Activated CD8-positive, alpha-beta T cell treated with anti-CD3 and anti-CD28 coated beads for 36 hours (primary cell): ENCODE measurements at regions not wholly inside any gene's neighbourhood (a gene's known extent, or its start where the extent isn't known, plus 50 kb on each side); places are given as distances from the start of the nearest gene placed in this dataset.

Experiments
- ATAC-seq: fragments of 200-7000 bp; cut with Tn5 transposase; one replicate; pipeline ENCODE4 v1.10.0; 2021; ENCODE audit warnings: mild to moderate bottlenecking, moderate library complexity
- CTCF ChIA-PET: fragments of 350-600 bp; sonication (Branson Sonifier 250); formaldehyde crosslinking; loops from one replicate; lab custom pipeline; 2021; ENCODE audit warnings: antibody characterized with exemption; lab: Charles Lee
- POLR2A ChIA-PET: fragments of 350-600 bp; sonication (Branson Sonifier 250); formaldehyde crosslinking; loops from one replicate; lab custom pipeline; 2021; ENCODE audit warnings: antibody characterized with exemption; lab: Charles Lee
- DNase-seq: peaks from one replicate; pipeline ENCODE4 v3.0.0-alpha.2; 2020
- H3K27ac Mint-ChIP-seq: one replicate; pipeline ENCODE4 v1.8.0; 2021; ENCODE audit warnings: mild to moderate bottlenecking, mixed read lengths
- H3K27me3 Mint-ChIP-seq: one replicate; pipeline ENCODE4 v1.8.0; 2021; ENCODE audit warnings: mixed read lengths
- H3K36me3 Mint-ChIP-seq: one replicate; pipeline ENCODE4 v1.8.0; 2021; ENCODE audit warnings: low read depth, mixed read lengths
- H3K4me1 Mint-ChIP-seq: one replicate; pipeline ENCODE4 v1.8.0; 2021; ENCODE audit warnings: low read depth, mixed read lengths
- H3K4me3 Mint-ChIP-seq: one replicate; pipeline ENCODE4 v1.8.0; 2021; ENCODE audit warnings: mild to moderate bottlenecking, moderate library complexity, mixed read lengths
- H3K9me3 Mint-ChIP-seq: one replicate; pipeline ENCODE4 v1.8.0; 2021; ENCODE audit warnings: mixed read lengths
- CTCF ChIP-seq: fragments of 200-600 bp; IDR thresholded peaks from one replicate; pipeline ENCODE4 v1.8.0; 2022; ENCODE audit warnings: antibody characterized with exemption, mild to moderate bottlenecking
- intact Hi-C: fragments of 100-400 bp; cut with micrococcal nuclease; formaldehyde crosslinking; loops from one replicate; pipeline ENCODE4 v1.10.0; 2022

GRCh38 chr11:92627615-92628256 lies 341.7 kb upstream of the MTNR1B start:
- DNase-seq (peak; percentile 53), ATAC-seq (peak; percentile 77)
- CTCF ChIA-PET, result no interaction called here
- Mint-ChIP-seq H3K9me3 (no peaks in the 10 kb centered on the region), H3K27ac (no peak overlapping the region), H3K4me3 (no peak overlapping the region), H3K27me3 (no peaks in the 10 kb centered on the region), H3K36me3 (no peaks in the 10 kb centered on the region), H3K4me1 (no peaks in the 10 kb centered on the region)
- no peak for TF ChIP-seq CTCF
- intact Hi-C loops, result no loop called here
- POLR2A ChIA-PET, result no interaction called here

- Mint-ChIP-seq H3K4me1 (no peaks in the 10 kb centered on the region), H3K9me3 (no peaks in the 10 kb centered on the region), H3K4me3 (no peak overlapping the region), H3K27me3 (no peaks in the 10 kb centered on the region), H3K36me3 (no peaks in the 10 kb centered on the region), H3K27ac (no peak overlapping the region)
- intact Hi-C loops, result no loop called here
- ChIA-PET CTCF (no interaction called here), POLR2A (no interaction called here)
- DNase-seq (no peak), ATAC-seq (no peak)
- no peak for TF ChIP-seq CTCF
Observed at GRCh38 chr11:92628401-92629292, 340.8 kb upstream of the MTNR1B start.

- ChIA-PET POLR2A (no interaction called here), CTCF (no interaction called here)
- DNase-seq, result no peak
- intact Hi-C loops, result no loop called here
- no peak for ATAC-seq
- no peak for TF ChIP-seq CTCF
- no peak overlapping the region for H3K4me3 Mint-ChIP-seq
- peaks cover 2% of the 10 kb centered on the region for H3K9me3 Mint-ChIP-seq
- no peak overlapping the region for H3K27ac Mint-ChIP-seq
- no peaks in the 10 kb centered on the region for H3K36me3 Mint-ChIP-seq
- H3K4me1 Mint-ChIP-seq, result no peaks in the 10 kb centered on the region
- H3K27me3 Mint-ChIP-seq, result no peaks in the 10 kb centered on the region
Observed at GRCh38 chr11:92632495-92632894, 337.0 kb upstream of the MTNR1B start.

GRCh38 chr11:92633820-92634219 lies 335.6 kb upstream of the MTNR1B start:
- ChIA-PET POLR2A (no interaction called here), CTCF (no interaction called here)
- Mint-ChIP-seq H3K27me3 (no peaks in the 10 kb centered on the region), H3K4me3 (no peak overlapping the region), H3K4me1 (no peaks in the 10 kb centered on the region), H3K27ac (no peak overlapping the region), H3K36me3 (no peaks in the 10 kb centered on the region), H3K9me3 (peaks cover 2% of the 10 kb centered on the region)
- ATAC-seq, result no peak
- no peak for DNase-seq
- no peak for TF ChIP-seq CTCF
- intact Hi-C loops, result no loop called here

- ATAC-seq, result no peak
- Mint-ChIP-seq H3K9me3 (peaks cover 2% of the 10 kb centered on the region), H3K4me1 (no peaks in the 10 kb centered on the region), H3K27ac (no peak overlapping the region), H3K4me3 (no peak overlapping the region), H3K27me3 (no peaks in the 10 kb centered on the region), H3K36me3 (no peaks in the 10 kb centered on the region)
- ChIA-PET POLR2A (no interaction called here), CTCF (no interaction called here)
- no peak for TF ChIP-seq CTCF
- intact Hi-C loops, result no loop called here
- no peak for DNase-seq
Observed at GRCh38 chr11:92636543-92637188, 332.8 kb upstream of the MTNR1B start.
